ENCODE measurements at regions not wholly inside any gene's neighbourhood (a gene's known extent, or its start where the extent isn't known, plus 50 kb on each side); places are given as distances from the start of the nearest gene placed in this dataset.

DNA sequence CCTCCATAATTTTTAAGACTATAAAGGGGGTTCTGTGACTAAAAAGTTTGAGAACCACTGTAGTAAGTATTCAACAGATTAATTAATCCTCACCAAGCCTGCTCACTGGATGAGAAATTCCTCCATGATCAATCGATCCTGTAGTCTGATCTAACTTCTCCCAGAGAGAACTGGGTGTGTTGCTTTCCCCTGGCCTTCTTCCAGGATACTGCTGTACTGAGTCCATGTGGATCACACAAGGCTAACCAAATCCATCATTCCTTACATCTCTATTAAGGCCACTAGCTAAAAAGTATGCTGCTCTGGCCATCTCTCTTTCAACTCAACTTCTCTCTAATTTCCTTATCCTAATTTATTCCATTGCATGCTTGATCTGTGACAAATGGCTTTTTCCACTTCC is 280.2 kb upstream of the PCSK5 start:
- Histone ChIP-seq H2AFZ (ENCODE audit: insufficient read depth, low read depth, low read length, poor library complexity, severe bottlenecking) (no peak overlapping the region), H3K4me2 (replicated peaks; ENCODE audit: low read depth, low read length, poor library complexity, severe bottlenecking) (no peak overlapping the region), H3K4me1 (ENCODE audit: control insufficient read depth in 2 of 2, insufficient read depth in 2 of 2, low read length in 2 of 2) (no peaks in the 10 kb centered on the region), H3K4me3 (ENCODE audit: control extremely low read depth in 1 of 5, extremely low read depth in 1 of 5, insufficient read depth in 1 of 5, low read depth in 2 of 5, low read length in 4 of 5) (no peak overlapping the region), H3K27me3 (replicated peaks in 1 of 4; ENCODE audit: control extremely low read depth in 1 of 4, control insufficient read depth in 3 of 4, insufficient read depth in 4 of 4, low read length in 3 of 4) (no peaks in the 10 kb centered on the region), H4K20me1 (ENCODE audit: control insufficient read depth, insufficient read depth, low read length, poor library complexity, severe bottlenecking) (no peaks in the 10 kb centered on the region), H3K36me3 (replicated peaks in 1 of 2; ENCODE audit: control extremely low read depth in 1 of 2, control insufficient read depth in 1 of 2, extremely low read depth in 1 of 2, insufficient read depth in 2 of 2, low read length in 1 of 2) (no peaks in the 10 kb centered on the region), H3K27ac (ENCODE audit: low read length in 2 of 2) (no peak overlapping the region), H3K79me2 (ENCODE audit: control insufficient read depth, insufficient read depth, low read length) (no peaks in the 10 kb centered on the region), H3K9ac (ENCODE audit: low read length) (no peak overlapping the region), H3K9me3 (ENCODE audit: control extremely low read depth in 1 of 3, control insufficient read depth in 2 of 3, insufficient read depth in 1 of 3, low read length in 2 of 3) (no peaks in the 10 kb centered on the region)
- Mint-ChIP-seq H3K4me3 (no peak overlapping the region), H3K27ac (no peak overlapping the region), H3K27me3 (no peaks in the 10 kb centered on the region), H3K9me3 (ENCODE audit: insufficient read depth) (peaks cover 3% of the 10 kb centered on the region), H3K4me1 (no peaks in the 10 kb centered on the region)
- DNase-seq (no peak), ATAC-seq (ENCODE audit: low read depth) (no peak)
- 92% methylated on average over 1 of the region's 1 CpG for WGBS (ENCODE audit: insufficient coverage)
- TF ChIP-seq, protein P1, sequence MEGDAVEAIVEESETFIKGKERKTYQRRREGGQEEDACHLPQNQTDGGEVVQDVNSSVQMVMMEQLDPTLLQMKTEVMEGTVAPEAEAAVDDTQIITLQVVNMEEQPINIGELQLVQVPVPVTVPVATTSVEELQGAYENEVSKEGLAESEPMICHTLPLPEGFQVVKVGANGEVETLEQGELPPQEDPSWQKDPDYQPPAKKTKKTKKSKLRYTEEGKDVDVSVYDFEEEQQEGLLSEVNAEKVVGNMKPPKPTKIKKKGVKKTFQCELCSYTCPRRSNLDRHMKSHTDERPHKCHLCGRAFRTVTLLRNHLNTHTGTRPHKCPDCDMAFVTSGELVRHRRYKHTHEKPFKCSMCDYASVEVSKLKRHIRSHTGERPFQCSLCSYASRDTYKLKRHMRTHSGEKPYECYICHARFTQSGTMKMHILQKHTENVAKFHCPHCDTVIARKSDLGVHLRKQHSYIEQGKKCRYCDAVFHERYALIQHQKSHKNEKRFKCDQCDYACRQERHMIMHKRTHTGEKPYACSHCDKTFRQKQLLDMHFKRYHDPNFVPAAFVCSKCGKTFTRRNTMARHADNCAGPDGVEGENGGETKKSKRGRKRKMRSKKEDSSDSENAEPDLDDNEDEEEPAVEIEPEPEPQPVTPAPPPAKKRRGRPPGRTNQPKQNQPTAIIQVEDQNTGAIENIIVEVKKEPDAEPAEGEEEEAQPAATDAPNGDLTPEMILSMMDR (IDR thresholded peaks at IDR 0.05): no peak
- TF ChIP-seq EZH2 (IDR thresholded peaks at IDR 0.05; ENCODE audit: borderline replicate concordance, insufficient read depth, low read depth, low read length, poor library complexity, severe bottlenecking): no peak
- ChIA-PET CTCF (no interaction called here), POLR2A (no interaction called here)
- intact Hi-C loops (cut with micrococcal nuclease): no loop called here

DNA sequence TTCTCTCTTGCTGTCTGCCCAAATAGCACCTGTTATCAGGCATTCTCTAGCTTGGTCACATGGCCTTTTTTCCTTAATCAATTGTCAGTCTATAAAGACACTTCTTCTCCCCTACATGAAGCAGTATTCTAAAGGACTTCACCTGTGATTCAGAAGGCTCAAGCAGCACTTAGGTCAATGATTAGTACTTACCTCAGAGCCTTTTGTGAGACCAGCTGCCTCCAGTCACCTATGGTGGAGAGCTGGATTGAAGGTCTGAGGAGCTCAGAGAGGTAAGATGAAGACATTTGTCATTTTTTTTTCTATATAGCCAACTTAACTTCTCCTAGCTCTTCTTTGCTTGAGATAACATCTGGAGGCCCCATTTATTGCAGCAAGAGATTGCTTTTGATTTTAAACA is 278.3 kb upstream of the PCSK5 start:
- Mint-ChIP-seq H3K4me3 (no peak overlapping the region), H3K9me3 (ENCODE audit: insufficient read depth) (no peaks in the 10 kb centered on the region), H3K27me3 (peaks cover 10% of the 10 kb centered on the region), H3K27ac (no peak overlapping the region), H3K4me1 (no peaks in the 10 kb centered on the region)
- no peak overlapping the region for H3K4me2 ChIP-seq (replicated peaks; ENCODE audit: low read depth, low read length, poor library complexity, severe bottlenecking)
- no peaks in the 10 kb centered on the region for H3K79me2 ChIP-seq (ENCODE audit: control insufficient read depth, insufficient read depth, low read length)
- ATAC-seq (ENCODE audit: low read depth): no peak
- ChIA-PET POLR2A (no interaction called here), CTCF (no interaction called here)
- no peaks in the 10 kb centered on the region for H4K20me1 ChIP-seq (ENCODE audit: control insufficient read depth, insufficient read depth, low read length, poor library complexity, severe bottlenecking)
- no peaks in the 10 kb centered on the region for H3K27me3 ChIP-seq (replicated peaks in 1 of 4; ENCODE audit: control extremely low read depth in 1 of 4, control insufficient read depth in 3 of 4, insufficient read depth in 4 of 4, low read length in 3 of 4)
- no peak overlapping the region for H3K27ac ChIP-seq (ENCODE audit: low read length in 2 of 2)
- H3K4me1 ChIP-seq (ENCODE audit: control insufficient read depth in 2 of 2, insufficient read depth in 2 of 2, low read length in 2 of 2): no peaks in the 10 kb centered on the region
- no peaks in the 10 kb centered on the region for H3K9me3 ChIP-seq (ENCODE audit: control extremely low read depth in 1 of 3, control insufficient read depth in 2 of 3, insufficient read depth in 1 of 3, low read length in 2 of 3)
- intact Hi-C loops (cut with micrococcal nuclease): no loop called here
- H2AFZ ChIP-seq (ENCODE audit: insufficient read depth, low read depth, low read length, poor library complexity, severe bottlenecking): no peak overlapping the region
- TF ChIP-seq, protein P1 (IDR thresholded peaks at IDR 0.05): no peak
- TF ChIP-seq EZH2 (IDR thresholded peaks at IDR 0.05; ENCODE audit: borderline replicate concordance, insufficient read depth, low read depth, low read length, poor library complexity, severe bottlenecking): no peak
- no peaks in the 10 kb centered on the region for H3K36me3 ChIP-seq (replicated peaks in 1 of 2; ENCODE audit: control extremely low read depth in 1 of 2, control insufficient read depth in 1 of 2, extremely low read depth in 1 of 2, insufficient read depth in 2 of 2, low read length in 1 of 2)
- H3K4me3 ChIP-seq (ENCODE audit: control extremely low read depth in 1 of 5, extremely low read depth in 1 of 5, insufficient read depth in 1 of 5, low read depth in 2 of 5, low read length in 4 of 5): no peak overlapping the region
- no peak for DNase-seq
- no peak overlapping the region for H3K9ac ChIP-seq (ENCODE audit: low read length)

Measured in B cell (primary cell).